ENCODE measurements at regions not wholly inside any gene's neighbourhood (a gene's known extent, or its start where the extent isn't known, plus 50 kb on each side); places are given as distances from the start of the nearest gene placed in this dataset.

GRCh38 chr7:66535414-66536329 lies 93.0 kb upstream of the KCTD7 start:
- Histone ChIP-seq H3K27ac (no peak overlapping the region), H3K4me1 (no peaks in the 10 kb centered on the region), H3K9me3 (no peaks in the 10 kb centered on the region), H3K36me3 (peaks cover 6% of the 10 kb centered on the region), H3K4me3 (no peak overlapping the region), H3K27me3 (no peaks in the 10 kb centered on the region)
- DNase-seq (ENCODE audit: low spot score in 2 of 2): no peak
- WGBS: 95% methylated on average over 15 of the region's 15 CpGs
- TF ChIP-seq CTCF (IDR thresholded peaks at IDR 0.05): no peak
- no peak for TF ChIP-seq EP300 (IDR thresholded peaks at IDR 0.05)
- no peak for TF ChIP-seq POLR2AphosphoS5 (IDR thresholded peaks at IDR 0.05)
- TF ChIP-seq POLR2A (IDR thresholded peaks at IDR 0.05): no peak

GRCh38 chr7:66537380-66537779 lies 91.3 kb upstream of the KCTD7 start:
- Histone ChIP-seq H3K27me3 (no peaks in the 10 kb centered on the region), H3K9me3 (no peaks in the 10 kb centered on the region), H3K36me3 (peaks cover 7% of the 10 kb centered on the region), H3K27ac (no peak overlapping the region), H3K4me1 (no peaks in the 10 kb centered on the region), H3K4me3 (no peak overlapping the region)
- 88% methylated on average over 8 of the region's 10 CpGs for WGBS
- TF ChIP-seq EP300 (IDR thresholded peaks at IDR 0.05): no peak
- TF ChIP-seq POLR2A (IDR thresholded peaks at IDR 0.05): no peak
- no peak for TF ChIP-seq POLR2AphosphoS5 (IDR thresholded peaks at IDR 0.05)
- TF ChIP-seq CTCF (IDR thresholded peaks at IDR 0.05): no peak
- no peak for DNase-seq (ENCODE audit: low spot score in 2 of 2)

- H3K9me3 ChIP-seq: no peaks in the 10 kb centered on the region
- 88% methylated on average over 1 of the region's 1 CpG for WGBS
- no peaks in the 10 kb centered on the region for H3K4me1 ChIP-seq
- H3K27me3 ChIP-seq: no peaks in the 10 kb centered on the region
- no peak overlapping the region for H3K4me3 ChIP-seq
- H3K27ac ChIP-seq: no peak overlapping the region
- TF ChIP-seq POLR2A (IDR thresholded peaks at IDR 0.05): no peak
- TF ChIP-seq CTCF (IDR thresholded peaks at IDR 0.05): no peak
- no peak for TF ChIP-seq EP300 (IDR thresholded peaks at IDR 0.05)
- TF ChIP-seq POLR2AphosphoS5 (IDR thresholded peaks at IDR 0.05): no peak
- H3K36me3 ChIP-seq: peaks cover 11% of the 10 kb centered on the region
- no peak for DNase-seq (ENCODE audit: low spot score in 2 of 2)
Measured at GRCh38 chr7:66537876-66538275, 90.8 kb upstream of the KCTD7 start.

- Histone ChIP-seq H3K36me3 (peaks cover 25% of the 10 kb centered on the region), H3K27me3 (no peaks in the 10 kb centered on the region), H3K4me1 (no peaks in the 10 kb centered on the region), H3K4me3 (no peak overlapping the region), H3K27ac (no peak overlapping the region), H3K9me3 (no peaks in the 10 kb centered on the region)
- no peak for DNase-seq (ENCODE audit: low spot score in 2 of 2)
- TF ChIP-seq CTCF (IDR thresholded peaks at IDR 0.05): no peak
- TF ChIP-seq POLR2AphosphoS5 (IDR thresholded peaks at IDR 0.05): no peak
- TF ChIP-seq EP300 (IDR thresholded peaks at IDR 0.05): no peak
- no peak for TF ChIP-seq POLR2A (IDR thresholded peaks at IDR 0.05)
- 96% methylated on average over 3 of the region's 3 CpGs for WGBS
Measured at GRCh38 chr7:66539264-66539623, 89.4 kb upstream of the KCTD7 start.

GRCh38 chr7:66539902-66540375 lies 88.7 kb upstream of the KCTD7 start:
- Histone ChIP-seq H3K27me3 (no peaks in the 10 kb centered on the region), H3K36me3 (peaks cover 32% of the 10 kb centered on the region), H3K9me3 (no peaks in the 10 kb centered on the region), H3K4me1 (no peaks in the 10 kb centered on the region), H3K27ac (no peak overlapping the region), H3K4me3 (no peak overlapping the region)
- 88% methylated on average over 8 of the region's 8 CpGs for WGBS
- TF ChIP-seq POLR2A (IDR thresholded peaks at IDR 0.05) (no peak), POLR2AphosphoS5 (IDR thresholded peaks at IDR 0.05) (no peak), EP300 (IDR thresholded peaks at IDR 0.05) (no peak), CTCF (IDR thresholded peaks at IDR 0.05) (no peak)
- DNase-seq (ENCODE audit: low spot score in 2 of 2): no peak

Measured in suprapubic skin (tissue), 4 donors.